AG04450 (cell line): ENCODE measurements at regions not wholly inside any gene's neighbourhood (a gene's known extent, or its start where the extent isn't known, plus 50 kb on each side); places are given as distances from the start of the nearest gene placed in this dataset.

Source experiments
- CTCF ChIA-PET: fragments of 300-600, 350-600 bp; formaldehyde crosslinking; extraction: SDS; loops from one replicate; lab custom pipeline; 2022; ENCODE audit warnings: antibody characterized with exemption, inconsistent platforms; lab: Charles Lee
- POLR2A ChIA-PET: fragments of 350-600 bp; formaldehyde crosslinking; extraction: SDS; loops from one replicate; lab custom pipeline; 2021; ENCODE audit warnings: antibody characterized with exemption, inconsistent platforms; lab: Yijun Ruan, JAX
- DNase-seq: peaks from one replicate; pipeline ENCODE4 v3.0.0-alpha.2; 2011; ENCODE audit warnings: low read depth, low spot score
- H3K27ac ChIP-seq: one replicate; pipeline ENCODE4 v1.5.1; 2012; ENCODE audit warnings: low read depth, low read length, control low read depth
- H3K27me3 ChIP-seq: one replicate; pipeline ENCODE4 v1.6.0; 2012; ENCODE audit warnings: low read length; ENCODE audit not compliant: control insufficient read depth, insufficient read depth
- H3K4me3 ChIP-seq: 2 replicates; pipeline ENCODE4 v1.5.1; 2011; ENCODE audit warnings: mild to moderate bottlenecking, low read depth, low read length, control low read depth
- H3K9me3 ChIP-seq: 2 replicates; pipeline ENCODE4 v1.5.1; 2012; ENCODE audit warnings: low read length; ENCODE audit not compliant: control insufficient read depth, insufficient read depth
- TF ChIP-seq, protein P1 (sequence below): IDR thresholded peaks from 2 replicates; pipeline ENCODE4 v1.5.1; 2011; ENCODE audit warnings: low read depth, low read length, control low read depth, inconsistent platforms

DNA sequence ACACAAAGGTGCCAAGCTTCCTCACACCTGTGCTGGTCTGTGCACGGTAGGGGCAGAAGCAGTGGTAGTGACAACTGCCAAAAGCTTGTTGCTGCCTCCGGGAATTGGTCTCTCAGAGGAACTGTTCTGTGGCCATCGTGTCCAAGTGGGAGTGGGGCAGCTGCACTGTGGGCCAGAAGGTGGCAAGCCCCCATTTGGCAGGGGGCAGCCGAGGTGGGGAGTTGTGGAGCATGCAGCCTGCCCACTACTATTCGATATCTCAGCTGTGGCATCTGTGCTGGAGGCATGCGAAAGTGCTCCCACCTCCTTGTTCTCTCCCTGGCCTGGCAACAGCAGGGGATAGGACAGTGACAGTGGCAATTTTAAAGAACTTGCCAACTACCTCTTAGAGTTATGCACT, 192.8 kb downstream of the TBX22 start:
- no peak for DNase-seq
- ChIA-PET POLR2A (no interaction called here), CTCF (no interaction called here)
- TF ChIP-seq, protein P1, sequence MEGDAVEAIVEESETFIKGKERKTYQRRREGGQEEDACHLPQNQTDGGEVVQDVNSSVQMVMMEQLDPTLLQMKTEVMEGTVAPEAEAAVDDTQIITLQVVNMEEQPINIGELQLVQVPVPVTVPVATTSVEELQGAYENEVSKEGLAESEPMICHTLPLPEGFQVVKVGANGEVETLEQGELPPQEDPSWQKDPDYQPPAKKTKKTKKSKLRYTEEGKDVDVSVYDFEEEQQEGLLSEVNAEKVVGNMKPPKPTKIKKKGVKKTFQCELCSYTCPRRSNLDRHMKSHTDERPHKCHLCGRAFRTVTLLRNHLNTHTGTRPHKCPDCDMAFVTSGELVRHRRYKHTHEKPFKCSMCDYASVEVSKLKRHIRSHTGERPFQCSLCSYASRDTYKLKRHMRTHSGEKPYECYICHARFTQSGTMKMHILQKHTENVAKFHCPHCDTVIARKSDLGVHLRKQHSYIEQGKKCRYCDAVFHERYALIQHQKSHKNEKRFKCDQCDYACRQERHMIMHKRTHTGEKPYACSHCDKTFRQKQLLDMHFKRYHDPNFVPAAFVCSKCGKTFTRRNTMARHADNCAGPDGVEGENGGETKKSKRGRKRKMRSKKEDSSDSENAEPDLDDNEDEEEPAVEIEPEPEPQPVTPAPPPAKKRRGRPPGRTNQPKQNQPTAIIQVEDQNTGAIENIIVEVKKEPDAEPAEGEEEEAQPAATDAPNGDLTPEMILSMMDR, result no peak
- no peak overlapping the region for H3K4me3 ChIP-seq
- peaks cover 9% of the 10 kb centered on the region for H3K9me3 ChIP-seq
- H3K27ac ChIP-seq, result no peak overlapping the region
- H3K27me3 ChIP-seq, result no peaks in the 10 kb centered on the region

DNA sequence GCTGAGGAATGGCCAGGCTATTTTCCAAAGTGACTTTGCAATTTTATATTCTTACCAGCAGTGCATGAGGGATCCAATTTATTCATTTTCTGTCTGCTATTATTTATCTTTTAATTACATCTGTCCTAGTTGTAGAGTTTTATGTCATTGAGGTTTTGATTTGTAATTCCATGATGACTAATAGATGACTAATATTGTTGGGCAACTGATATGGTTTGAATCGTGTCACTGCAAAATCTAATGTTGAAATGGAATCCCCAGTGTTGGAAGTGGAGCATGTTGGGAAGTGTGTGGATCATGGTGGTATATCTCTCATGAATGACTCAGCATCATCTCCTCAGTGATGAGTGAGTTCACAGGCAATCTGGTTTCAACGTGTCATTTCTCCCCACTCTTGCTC, 201.5 kb downstream of the TBX22 start:
- H3K9me3 ChIP-seq, result no peaks in the 10 kb centered on the region
- no peak overlapping the region for H3K27ac ChIP-seq
- POLR2A ChIA-PET, result no interaction called here
- no peak for DNase-seq
- CTCF ChIA-PET, result no interaction called here
- no peaks in the 10 kb centered on the region for H3K27me3 ChIP-seq
- TF ChIP-seq, protein P1, result no peak
- H3K4me3 ChIP-seq, result no peak overlapping the region

DNA sequence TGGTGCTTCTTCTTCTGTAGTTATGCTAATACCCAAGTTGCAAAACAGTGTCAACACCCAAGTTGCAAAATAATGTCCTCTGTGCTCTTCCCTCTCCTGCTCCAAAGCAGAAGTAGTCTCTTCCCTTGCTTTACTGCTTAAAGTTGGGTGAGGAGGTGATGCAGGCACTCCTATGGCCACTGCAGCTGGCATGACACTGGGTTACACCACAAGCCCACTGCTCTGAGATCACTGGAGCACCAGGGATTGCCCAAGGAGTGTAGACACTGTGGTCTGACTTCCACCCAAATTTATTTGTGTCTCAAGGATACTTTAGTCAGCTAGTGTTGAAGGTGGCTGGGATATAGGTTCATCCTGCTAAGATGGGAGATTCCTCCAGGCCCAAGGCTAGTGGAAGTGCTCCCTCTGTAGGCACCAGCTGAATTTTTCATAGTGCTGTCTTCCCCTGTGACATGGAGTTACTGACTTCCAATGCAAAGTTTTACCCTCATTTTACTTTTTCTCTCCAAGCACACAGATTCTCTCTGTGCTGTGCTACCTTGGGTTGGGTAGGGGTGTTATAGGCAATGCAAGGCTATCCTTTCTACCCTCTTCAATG, 196.2 kb upstream of the TENT5D start:
- Histone ChIP-seq H3K9me3 (no peaks in the 10 kb centered on the region), H3K4me3 (no peak overlapping the region), H3K27me3 (no peaks in the 10 kb centered on the region), H3K27ac (no peak overlapping the region)
- DNase-seq, result no peak
- CTCF ChIA-PET, result no interaction called here
- TF ChIP-seq, protein P1, result no peak
- POLR2A ChIA-PET, result no interaction called here

DNA sequence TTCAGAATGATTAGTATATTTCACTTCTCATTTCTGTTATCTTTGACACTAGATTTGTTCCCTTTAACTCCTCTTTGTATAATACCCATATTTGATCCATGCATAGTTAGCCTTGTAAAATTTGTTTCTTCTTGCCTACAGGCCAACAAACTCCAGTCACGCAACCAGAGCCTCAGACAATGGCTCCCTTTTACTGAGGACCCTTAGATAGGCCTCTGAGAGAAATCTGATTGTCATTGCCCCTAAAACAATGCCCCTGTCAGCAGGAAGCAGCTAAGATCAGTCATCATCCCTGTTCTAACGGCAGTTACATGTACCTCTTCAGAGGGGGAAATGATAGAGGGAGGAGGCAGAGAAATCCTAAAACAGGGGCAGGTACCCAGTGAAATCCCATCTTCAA, 190.6 kb upstream of the TENT5D start:
- TF ChIP-seq, protein P1, result no peak
- POLR2A ChIA-PET, result no interaction called here
- Histone ChIP-seq H3K27me3 (no peaks in the 10 kb centered on the region), H3K27ac (no peak overlapping the region), H3K4me3 (no peak overlapping the region), H3K9me3 (no peaks in the 10 kb centered on the region; the same call in 1 of the 2 replicates)
- CTCF ChIA-PET, result no interaction called here
- no peak for DNase-seq

DNA sequence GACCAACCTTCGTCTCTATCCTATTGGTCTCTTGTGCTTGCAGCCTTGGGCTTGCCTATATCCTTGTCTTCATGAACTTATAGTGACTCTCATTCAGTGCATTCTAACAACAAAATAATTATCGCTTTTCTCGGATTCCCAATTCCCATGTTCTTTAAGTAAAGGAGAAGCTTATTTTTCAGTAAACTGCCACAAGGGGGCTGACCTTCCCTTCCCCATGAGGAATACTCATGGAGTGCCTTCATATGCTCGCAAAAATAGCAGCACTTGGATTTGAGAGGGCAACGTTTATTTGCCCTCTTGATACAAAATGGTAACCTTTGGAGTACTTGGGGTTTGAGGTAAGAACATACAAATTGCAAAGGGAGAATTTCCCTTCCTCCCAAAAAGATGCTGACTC, 183.2 kb upstream of the TENT5D start:
- no peak for DNase-seq
- Histone ChIP-seq H3K9me3 (peaks cover 5% of the 10 kb centered on the region; the same call in 1 of the 2 replicates), H3K27me3 (no peaks in the 10 kb centered on the region), H3K4me3 (no peak overlapping the region), H3K27ac (no peak overlapping the region)
- POLR2A ChIA-PET, result no interaction called here
- CTCF ChIA-PET, result no interaction called here
- TF ChIP-seq, protein P1, result no peak
